ENCODE measurements at regions not wholly inside any gene's neighbourhood (a gene's known extent, or its start where the extent isn't known, plus 50 kb on each side); places are given as distances from the start of the nearest gene placed in this dataset.
A peak's percentile ranks its signal among the peaks of the same experiment; 100 is the strongest.

DNA sequence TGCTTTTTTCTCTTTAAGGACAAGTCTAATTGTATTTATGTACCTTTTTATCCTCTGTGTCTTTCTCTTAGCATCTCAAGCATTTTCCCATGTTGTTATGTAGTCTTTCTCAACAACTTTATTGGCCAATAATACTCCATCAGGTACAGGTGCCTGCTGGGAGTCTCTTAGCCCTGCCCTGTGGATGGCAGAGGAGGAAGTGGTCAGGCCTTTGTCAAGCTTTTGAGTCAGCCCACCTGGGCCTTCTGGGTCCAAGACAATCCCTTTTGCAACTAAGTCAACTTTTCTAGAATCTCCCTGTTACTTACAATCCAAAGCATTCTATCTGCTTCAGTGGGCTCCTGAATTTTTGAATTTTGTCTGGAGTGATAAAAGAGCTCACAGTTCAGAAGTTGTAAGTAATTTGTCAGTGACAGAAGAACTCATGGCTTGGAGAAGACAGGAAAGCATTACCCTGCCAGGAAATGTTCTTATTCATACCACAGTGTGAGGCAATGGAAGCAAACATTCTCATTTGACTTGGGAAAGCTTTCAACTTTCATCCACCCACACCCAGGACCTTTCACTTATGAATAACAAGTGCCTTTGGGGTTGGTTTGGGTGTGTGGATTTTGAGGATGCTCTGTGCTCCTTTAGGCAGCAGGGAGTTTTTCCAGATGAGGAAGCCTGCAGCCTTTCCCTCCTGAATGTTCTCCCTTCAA is 200.0 kb upstream of the S1PR3 start:
- Histone ChIP-seq H3K27me3 (ENCODE audit: insufficient read depth, low read length) (no peaks in the 10 kb centered on the region), H3K27ac (ENCODE audit: low read depth, low read length) (peak overlapping the region; percentile 59), H3K4me1 (ENCODE audit: insufficient read depth, low read length) (peaks cover 27% of the 10 kb centered on the region), H2AFZ (ENCODE audit: low read depth, low read length) (no peak overlapping the region), H3K9me3 (ENCODE audit: insufficient read depth, low read depth, low read length) (no peaks in the 10 kb centered on the region), H3K79me2 (ENCODE audit: insufficient read depth, low read length) (no peaks in the 10 kb centered on the region), H4K20me1 (ENCODE audit: insufficient read depth, low read length) (no peaks in the 10 kb centered on the region), H3K36me3 (ENCODE audit: insufficient read depth, low read length) (no peaks in the 10 kb centered on the region), H3K9ac (ENCODE audit: low read length) (peak overlapping the region; percentile 4), H3K4me3 (ENCODE audit: insufficient read depth, low read depth, low read length) (no peak overlapping the region), H3K4me2 (ENCODE audit: low read length) (peak overlapping the region; percentile 24)
- Mint-ChIP-seq H3K4me3 (ENCODE audit: unreplicated experiment) (no peak overlapping the region), H3K27me3 (ENCODE audit: low read depth, unreplicated experiment) (peaks cover 8% of the 10 kb centered on the region), H3K4me1 (ENCODE audit: low read depth, unreplicated experiment) (peaks cover 19% of the 10 kb centered on the region), H3K9me3 (ENCODE audit: unreplicated experiment) (peaks cover 6% of the 10 kb centered on the region), H3K36me3 (ENCODE audit: low read depth, unreplicated experiment) (no peaks in the 10 kb centered on the region), H3K27ac (ENCODE audit: unreplicated experiment) (peak overlapping the region; percentile 70)
- FAIRE-seq, result no peak
- TF ChIP-seq, protein P1, sequence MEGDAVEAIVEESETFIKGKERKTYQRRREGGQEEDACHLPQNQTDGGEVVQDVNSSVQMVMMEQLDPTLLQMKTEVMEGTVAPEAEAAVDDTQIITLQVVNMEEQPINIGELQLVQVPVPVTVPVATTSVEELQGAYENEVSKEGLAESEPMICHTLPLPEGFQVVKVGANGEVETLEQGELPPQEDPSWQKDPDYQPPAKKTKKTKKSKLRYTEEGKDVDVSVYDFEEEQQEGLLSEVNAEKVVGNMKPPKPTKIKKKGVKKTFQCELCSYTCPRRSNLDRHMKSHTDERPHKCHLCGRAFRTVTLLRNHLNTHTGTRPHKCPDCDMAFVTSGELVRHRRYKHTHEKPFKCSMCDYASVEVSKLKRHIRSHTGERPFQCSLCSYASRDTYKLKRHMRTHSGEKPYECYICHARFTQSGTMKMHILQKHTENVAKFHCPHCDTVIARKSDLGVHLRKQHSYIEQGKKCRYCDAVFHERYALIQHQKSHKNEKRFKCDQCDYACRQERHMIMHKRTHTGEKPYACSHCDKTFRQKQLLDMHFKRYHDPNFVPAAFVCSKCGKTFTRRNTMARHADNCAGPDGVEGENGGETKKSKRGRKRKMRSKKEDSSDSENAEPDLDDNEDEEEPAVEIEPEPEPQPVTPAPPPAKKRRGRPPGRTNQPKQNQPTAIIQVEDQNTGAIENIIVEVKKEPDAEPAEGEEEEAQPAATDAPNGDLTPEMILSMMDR (IDR thresholded peaks at IDR 0.05; ENCODE audit: insufficient read depth, low read depth, low read length), result no peak
- no peak for TF ChIP-seq EZH2 (IDR thresholded peaks at IDR 0.05; ENCODE audit: insufficient read depth, low read length)
- DNase-seq (ENCODE audit: low read depth), result peak; percentile 99

DNA sequence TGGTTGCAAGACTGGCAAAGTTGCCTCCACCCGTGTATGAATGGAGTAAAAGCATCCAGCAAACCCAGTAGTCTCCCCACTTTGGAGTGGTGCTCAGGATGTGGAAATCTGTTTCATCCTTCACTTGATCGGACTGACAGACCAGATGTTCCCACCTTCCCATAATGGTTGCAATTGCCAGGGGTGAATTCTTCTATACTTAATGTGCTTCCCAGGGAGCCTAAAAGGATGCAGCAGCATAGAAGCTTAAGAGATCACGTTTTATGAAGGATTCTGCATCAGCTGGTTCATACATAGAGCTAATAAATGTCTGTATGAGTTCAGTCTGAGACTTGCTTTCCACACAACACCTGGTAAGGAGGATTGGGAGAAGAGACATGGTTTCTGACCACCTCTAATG is 198.8 kb upstream of the S1PR3 start:
- no peak for TF ChIP-seq EZH2 (IDR thresholded peaks at IDR 0.05; ENCODE audit: insufficient read depth, low read length)
- TF ChIP-seq, protein P1 (IDR thresholded peaks at IDR 0.05; ENCODE audit: insufficient read depth, low read depth, low read length), result no peak
- Histone ChIP-seq H3K27ac (ENCODE audit: low read depth, low read length) (no peak overlapping the region), H3K79me2 (ENCODE audit: insufficient read depth, low read length) (no peaks in the 10 kb centered on the region), H3K36me3 (ENCODE audit: insufficient read depth, low read length) (no peaks in the 10 kb centered on the region), H3K4me3 (ENCODE audit: insufficient read depth, low read depth, low read length) (no peak overlapping the region), H2AFZ (ENCODE audit: low read depth, low read length) (no peak overlapping the region), H4K20me1 (ENCODE audit: insufficient read depth, low read length) (no peaks in the 10 kb centered on the region), H3K9ac (ENCODE audit: low read length) (no peak overlapping the region), H3K4me1 (ENCODE audit: insufficient read depth, low read length) (peaks cover 25% of the 10 kb centered on the region), H3K9me3 (ENCODE audit: insufficient read depth, low read depth, low read length) (no peaks in the 10 kb centered on the region), H3K4me2 (ENCODE audit: low read length) (no peak overlapping the region), H3K27me3 (ENCODE audit: insufficient read depth, low read length) (no peaks in the 10 kb centered on the region)
- Mint-ChIP-seq H3K4me3 (ENCODE audit: unreplicated experiment) (no peak overlapping the region), H3K36me3 (ENCODE audit: low read depth, unreplicated experiment) (no peaks in the 10 kb centered on the region), H3K4me1 (ENCODE audit: low read depth, unreplicated experiment) (peaks cover 19% of the 10 kb centered on the region), H3K9me3 (ENCODE audit: unreplicated experiment) (peaks cover 8% of the 10 kb centered on the region), H3K27me3 (ENCODE audit: low read depth, unreplicated experiment) (peaks cover 2% of the 10 kb centered on the region), H3K27ac (ENCODE audit: unreplicated experiment) (no peak overlapping the region)
- DNase-seq (ENCODE audit: low read depth) (no peak), FAIRE-seq (no peak)

DNA sequence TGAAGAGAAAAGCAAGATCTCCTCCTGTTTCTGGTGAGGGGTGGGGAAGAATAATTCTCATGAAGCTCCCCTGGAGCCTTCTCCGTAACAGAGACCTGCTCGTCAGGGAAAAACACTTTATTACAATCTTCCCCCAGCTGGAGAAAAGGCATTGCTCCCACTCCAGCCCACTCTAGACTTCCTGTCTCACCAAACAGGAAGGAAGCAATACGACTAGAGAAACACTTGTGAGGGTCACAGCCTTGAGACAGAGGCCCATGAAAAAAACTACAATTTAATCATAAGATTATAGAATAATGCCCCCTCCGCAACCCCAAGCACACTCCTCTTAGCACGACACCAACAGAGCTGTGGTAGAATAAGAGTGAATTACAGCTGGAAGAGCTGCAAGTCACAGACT is 197.2 kb upstream of the S1PR3 start:
- H3K36me3 ChIP-seq (ENCODE audit: insufficient read depth, low read length), result no peaks in the 10 kb centered on the region
- peaks cover 4% of the 10 kb centered on the region for H3K9me3 Mint-ChIP-seq (ENCODE audit: unreplicated experiment)
- FAIRE-seq, result no peak
- no peak overlapping the region for H3K4me2 ChIP-seq (ENCODE audit: low read length)
- H3K4me3 ChIP-seq (ENCODE audit: insufficient read depth, low read depth, low read length), result no peak overlapping the region
- H3K79me2 ChIP-seq (ENCODE audit: insufficient read depth, low read length), result no peaks in the 10 kb centered on the region
- H3K9me3 ChIP-seq (ENCODE audit: insufficient read depth, low read depth, low read length), result no peaks in the 10 kb centered on the region
- H3K27ac ChIP-seq (ENCODE audit: low read depth, low read length), result no peak overlapping the region
- no peak overlapping the region for H2AFZ ChIP-seq (ENCODE audit: low read depth, low read length)
- H3K4me1 ChIP-seq (ENCODE audit: insufficient read depth, low read length), result peaks cover 25% of the 10 kb centered on the region
- H3K27me3 ChIP-seq (ENCODE audit: insufficient read depth, low read length), result no peaks in the 10 kb centered on the region
- no peaks in the 10 kb centered on the region for H4K20me1 ChIP-seq (ENCODE audit: insufficient read depth, low read length)
- H3K36me3 Mint-ChIP-seq (ENCODE audit: low read depth, unreplicated experiment), result no peaks in the 10 kb centered on the region
- H3K27me3 Mint-ChIP-seq (ENCODE audit: low read depth, unreplicated experiment), result no peaks in the 10 kb centered on the region
- H3K4me1 Mint-ChIP-seq (ENCODE audit: low read depth, unreplicated experiment), result peaks cover 16% of the 10 kb centered on the region
- no peak for DNase-seq (ENCODE audit: low read depth)
- no peak overlapping the region for H3K4me3 Mint-ChIP-seq (ENCODE audit: unreplicated experiment)
- no peak overlapping the region for H3K27ac Mint-ChIP-seq (ENCODE audit: unreplicated experiment)
- TF ChIP-seq, protein P1 (IDR thresholded peaks at IDR 0.05; ENCODE audit: insufficient read depth, low read depth, low read length), result no peak
- H3K9ac ChIP-seq (ENCODE audit: low read length), result no peak overlapping the region

All from astrocyte (in vitro differentiated cells and primary cell).